DOHH2 (cell line): ENCODE measurements at regions not wholly inside any gene's neighbourhood (a gene's known extent, or its start where the extent isn't known, plus 50 kb on each side); places are given as distances from the start of the nearest gene placed in this dataset.

Experiments
- EZH2phosphoT487 ChIP-seq: fragments of 200-600 bp; sonication (generic); IDR thresholded peaks from 2 replicates; pipeline ENCODE4 v1.6.1; 2017; ENCODE audit warnings: borderline replicate concordance, mild to moderate bottlenecking, antibody characterized with exemption, low read length, moderate library complexity, mixed read lengths
- TF ChIP-seq, protein P1 (sequence below): fragments of 200-600 bp; sonication (generic); IDR thresholded peaks from one replicate; pipeline ENCODE4 v1.5.1; 2014; ENCODE audit warnings: antibody characterized with exemption, mild to moderate bottlenecking, low read depth, low read length; ENCODE audit not compliant: poor library complexity, severe bottlenecking

DNA sequence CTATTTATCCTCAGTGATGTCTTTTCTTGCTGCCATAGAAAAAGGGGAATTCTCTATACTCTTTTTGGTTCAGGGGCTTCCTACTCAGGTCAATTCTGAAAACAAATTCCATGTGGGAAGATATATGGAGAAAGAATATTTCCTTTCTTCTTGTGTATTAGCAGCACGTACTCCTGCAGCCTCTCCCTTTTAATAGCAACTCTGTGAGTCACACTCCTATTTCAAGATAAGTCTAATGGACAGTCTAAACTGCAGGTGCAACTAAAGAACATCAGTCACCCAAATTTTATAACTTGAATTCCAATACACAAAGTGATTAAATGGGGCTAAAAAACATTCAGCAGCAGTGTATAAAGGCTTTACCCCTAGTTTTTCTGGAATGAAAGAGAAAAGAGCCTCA is 942.2 kb downstream of the CNTNAP5 start:
- TF ChIP-seq, protein P1, sequence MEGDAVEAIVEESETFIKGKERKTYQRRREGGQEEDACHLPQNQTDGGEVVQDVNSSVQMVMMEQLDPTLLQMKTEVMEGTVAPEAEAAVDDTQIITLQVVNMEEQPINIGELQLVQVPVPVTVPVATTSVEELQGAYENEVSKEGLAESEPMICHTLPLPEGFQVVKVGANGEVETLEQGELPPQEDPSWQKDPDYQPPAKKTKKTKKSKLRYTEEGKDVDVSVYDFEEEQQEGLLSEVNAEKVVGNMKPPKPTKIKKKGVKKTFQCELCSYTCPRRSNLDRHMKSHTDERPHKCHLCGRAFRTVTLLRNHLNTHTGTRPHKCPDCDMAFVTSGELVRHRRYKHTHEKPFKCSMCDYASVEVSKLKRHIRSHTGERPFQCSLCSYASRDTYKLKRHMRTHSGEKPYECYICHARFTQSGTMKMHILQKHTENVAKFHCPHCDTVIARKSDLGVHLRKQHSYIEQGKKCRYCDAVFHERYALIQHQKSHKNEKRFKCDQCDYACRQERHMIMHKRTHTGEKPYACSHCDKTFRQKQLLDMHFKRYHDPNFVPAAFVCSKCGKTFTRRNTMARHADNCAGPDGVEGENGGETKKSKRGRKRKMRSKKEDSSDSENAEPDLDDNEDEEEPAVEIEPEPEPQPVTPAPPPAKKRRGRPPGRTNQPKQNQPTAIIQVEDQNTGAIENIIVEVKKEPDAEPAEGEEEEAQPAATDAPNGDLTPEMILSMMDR, result no peak
- TF ChIP-seq EZH2phosphoT487, result no peak
